Lower leg skin (tissue), 3 donors: ENCODE measurements at regions not wholly inside any gene's neighbourhood (a gene's known extent, or its start where the extent isn't known, plus 50 kb on each side); places are given as distances from the start of the nearest gene placed in this dataset.

Experiments used
- CTCF ChIP-seq, 3 donors: fragments of 450-650 bp; IDR thresholded peaks; one replicate each; pipeline ENCODE4 v1.5.1; 2016; ENCODE audit warnings: antibody characterized with exemption in 3 of 3, mild to moderate bottlenecking in 3 of 3, moderate library complexity in 2 of 3
- POLR2A ChIP-seq, 2 donors: fragments of 450-650 bp; IDR thresholded peaks; one replicate each; pipeline ENCODE4 v1.6.1; 2016 to 2017; ENCODE audit warnings: antibody characterized with exemption in 2 of 2, mild to moderate bottlenecking in 1 of 2, moderate library complexity in 1 of 2

DNA sequence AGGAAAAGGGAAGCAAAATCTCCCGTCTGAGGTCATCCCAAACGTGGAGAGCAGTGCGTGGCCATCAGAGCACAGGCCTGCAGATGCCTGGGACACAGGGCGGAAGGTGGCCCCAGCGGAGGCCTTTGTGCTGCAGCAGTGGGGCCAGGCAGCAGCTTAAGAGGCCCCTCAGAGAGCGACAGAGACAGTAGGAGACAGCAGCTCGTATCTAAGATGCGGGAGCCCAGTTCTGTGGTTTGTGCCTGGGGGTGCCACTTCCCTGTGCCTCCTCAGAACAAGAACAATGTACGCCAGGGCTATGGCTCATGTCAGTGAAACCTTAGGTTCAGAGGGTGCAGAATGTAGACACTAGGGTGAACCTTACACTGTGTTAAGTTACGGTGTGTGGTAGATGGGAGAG is 316.6 kb upstream of the AKR1E2 start:
- TF ChIP-seq CTCF (IDR thresholded peaks at IDR 0.05) = no peak
- no peak for TF ChIP-seq POLR2A (IDR thresholded peaks at IDR 0.05)
